NT2/D1 (cell line): ENCODE measurements at regions not wholly inside any gene's neighbourhood (a gene's known extent, or its start where the extent isn't known, plus 50 kb on each side); places are given as distances from the start of the nearest gene placed in this dataset.

Experiments
- SUZ12 ChIP-seq: IDR thresholded peaks from 2 replicates; pipeline ENCODE4 v1.6.1; 2011; ENCODE audit not compliant: insufficient read length, insufficient read depth; ENCODE audit errors: extremely low read depth
- YY1 ChIP-seq: IDR thresholded peaks from 2 replicates; pipeline ENCODE4 v1.6.1; 2011; ENCODE audit not compliant: insufficient read length, insufficient read depth

GRCh38 chr7:33837356-33837851 is 67.9 kb upstream of the BMPER start:
- TF ChIP-seq YY1 (no peak), SUZ12 (no peak)
